Mucosa of rectum (tissue), 2 donors: ENCODE measurements at regions not wholly inside any gene's neighbourhood (a gene's known extent, or its start where the extent isn't known, plus 50 kb on each side); places are given as distances from the start of the nearest gene placed in this dataset.

Experiments
- H3K27ac ChIP-seq, 2 donors: one replicate each; pipeline ENCODE4 v1.7.0; 2013; ENCODE audit warnings: inconsistent platforms in 2 of 2, low read depth in 2 of 2, low read length in 2 of 2
- H3K27me3 ChIP-seq, 2 donors: one replicate each; pipeline ENCODE4 v1.7.0; 2013; ENCODE audit warnings: low read length in 2 of 2; ENCODE audit not compliant: control insufficient read depth in 2 of 2, insufficient read depth in 2 of 2
- H3K36me3 ChIP-seq, 2 donors: one replicate each; pipeline ENCODE4 v1.7.0; 2013; ENCODE audit warnings: low read length in 2 of 2; ENCODE audit not compliant: control insufficient read depth in 2 of 2, insufficient read depth in 2 of 2
- H3K4me1 ChIP-seq, 2 donors: one replicate each; pipeline ENCODE4 v1.7.0; 2013; ENCODE audit warnings: low read length in 2 of 2, mild to moderate bottlenecking in 1 of 2; ENCODE audit not compliant: control insufficient read depth in 2 of 2, insufficient read depth in 2 of 2
- H3K4me3 ChIP-seq, 2 donors: one replicate each; pipeline ENCODE4 v1.7.0; 2013; ENCODE audit warnings: low read length in 2 of 2
- H3K9ac ChIP-seq, 2 donors: one replicate each; pipeline ENCODE4 v1.7.0; 2013; ENCODE audit warnings: low read length in 2 of 2, low read depth in 1 of 2, mild to moderate bottlenecking in 1 of 2
- H3K9me3 ChIP-seq, 2 donors: one replicate each; pipeline ENCODE4 v1.7.0; 2013; ENCODE audit warnings: low read length in 2 of 2; ENCODE audit not compliant: control insufficient read depth in 2 of 2
- donor health status: healthy.
- donor health status: Normal muscosa, but diverticular disease.

DNA sequence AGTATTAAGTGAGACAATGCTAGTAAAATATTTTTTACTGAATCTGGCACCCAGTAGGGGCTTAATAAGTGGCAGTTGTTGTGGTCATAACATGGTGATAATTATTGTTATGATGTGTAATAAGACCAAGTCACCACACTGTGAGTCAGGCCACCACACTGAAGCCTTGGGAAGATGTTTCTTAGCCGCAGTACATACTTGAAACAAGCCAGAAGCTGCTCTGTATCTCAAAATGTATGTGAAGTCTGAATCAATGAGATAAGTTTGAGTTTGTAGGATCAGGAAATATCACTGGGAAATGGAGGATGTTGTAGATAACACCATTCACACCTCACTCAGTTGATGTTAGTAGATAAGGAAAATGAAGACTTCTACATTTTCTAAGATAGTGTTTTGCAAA lies 51.3 kb upstream of the PTPN3 start:
- H3K36me3 ChIP-seq, result no peaks in the 10 kb centered on the region
- no peak overlapping the region for H3K27ac ChIP-seq
- H3K9ac ChIP-seq, result no peak overlapping the region
- no peaks in the 10 kb centered on the region for H3K27me3 ChIP-seq
- H3K9me3 ChIP-seq, result no peaks in the 10 kb centered on the region
- H3K4me1 ChIP-seq, result no peaks in the 10 kb centered on the region
- H3K4me3 ChIP-seq, result no peak overlapping the region

DNA sequence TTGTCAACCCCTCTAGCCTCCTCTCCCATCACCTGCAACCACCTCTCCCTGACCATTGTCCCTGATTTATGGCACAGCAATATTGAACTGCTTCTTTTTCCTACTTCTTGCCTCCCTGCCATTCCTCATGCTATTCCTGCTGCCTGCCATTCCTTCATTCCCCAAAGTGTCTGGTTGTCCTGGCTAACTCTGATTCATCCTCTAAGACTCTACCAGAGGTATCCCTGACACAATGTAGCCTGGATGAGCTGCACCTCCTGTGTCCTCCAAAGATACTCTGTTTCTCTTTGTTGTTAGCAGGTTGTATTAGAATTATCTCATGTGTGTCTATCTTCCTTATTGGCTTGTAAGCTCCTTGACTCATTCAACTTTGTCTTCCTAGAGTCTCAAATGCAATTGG lies 53.5 kb upstream of the PTPN3 start:
- Histone ChIP-seq H3K27ac (no peak overlapping the region), H3K36me3 (no peaks in the 10 kb centered on the region), H3K9me3 (no peaks in the 10 kb centered on the region), H3K4me1 (no peaks in the 10 kb centered on the region), H3K4me3 (no peak overlapping the region), H3K27me3 (no peaks in the 10 kb centered on the region), H3K9ac (no peak overlapping the region)

DNA sequence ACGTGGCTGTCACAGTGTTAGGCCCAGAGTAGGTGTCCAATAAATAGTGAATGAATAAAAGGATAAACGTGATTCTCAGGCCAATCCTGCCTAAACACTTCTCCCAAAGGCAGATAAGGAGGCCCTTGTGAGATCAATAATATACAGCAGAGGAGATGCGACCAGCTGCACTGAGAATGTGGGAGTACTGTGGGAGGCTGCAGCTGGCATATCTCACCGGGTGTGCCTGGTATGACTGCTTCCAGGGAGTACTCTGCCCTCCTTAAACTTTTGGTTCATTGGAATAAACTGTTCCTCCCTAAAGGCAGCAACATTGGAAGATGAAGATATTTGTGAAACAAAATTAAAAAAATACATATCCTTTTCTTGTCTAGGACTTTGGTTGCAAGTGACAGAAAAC lies 57.1 kb upstream of the PTPN3 start:
- Histone ChIP-seq H3K9ac (no peak overlapping the region), H3K9me3 (no peaks in the 10 kb centered on the region), H3K36me3 (no peaks in the 10 kb centered on the region), H3K4me1 (no peaks in the 10 kb centered on the region), H3K27me3 (no peaks in the 10 kb centered on the region), H3K4me3 (no peak overlapping the region), H3K27ac (no peak overlapping the region)

DNA sequence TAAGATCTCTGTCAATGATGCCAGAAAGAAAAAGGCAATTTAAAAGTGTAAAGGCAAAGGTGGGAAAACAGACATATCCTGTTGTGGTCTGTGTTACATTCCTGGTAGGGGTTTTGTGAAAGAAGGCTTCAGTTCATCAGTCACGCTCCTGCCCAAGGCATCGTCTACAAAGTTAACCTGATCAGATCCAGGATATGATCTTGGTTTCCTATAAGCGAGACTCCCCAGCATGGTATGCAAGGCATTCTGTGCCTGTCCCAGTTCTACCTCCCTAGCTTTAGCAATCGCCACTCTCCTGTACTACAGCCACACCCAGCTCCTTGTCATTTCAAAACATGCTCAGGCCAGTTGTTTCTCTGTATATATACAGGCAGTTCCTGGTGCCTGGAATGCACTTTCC lies 58.0 kb upstream of the PTPN3 start:
- Histone ChIP-seq H3K27ac (no peak overlapping the region), H3K9ac (no peak overlapping the region), H3K9me3 (no peaks in the 10 kb centered on the region), H3K36me3 (no peaks in the 10 kb centered on the region), H3K4me1 (no peaks in the 10 kb centered on the region), H3K4me3 (no peak overlapping the region), H3K27me3 (no peaks in the 10 kb centered on the region)

DNA sequence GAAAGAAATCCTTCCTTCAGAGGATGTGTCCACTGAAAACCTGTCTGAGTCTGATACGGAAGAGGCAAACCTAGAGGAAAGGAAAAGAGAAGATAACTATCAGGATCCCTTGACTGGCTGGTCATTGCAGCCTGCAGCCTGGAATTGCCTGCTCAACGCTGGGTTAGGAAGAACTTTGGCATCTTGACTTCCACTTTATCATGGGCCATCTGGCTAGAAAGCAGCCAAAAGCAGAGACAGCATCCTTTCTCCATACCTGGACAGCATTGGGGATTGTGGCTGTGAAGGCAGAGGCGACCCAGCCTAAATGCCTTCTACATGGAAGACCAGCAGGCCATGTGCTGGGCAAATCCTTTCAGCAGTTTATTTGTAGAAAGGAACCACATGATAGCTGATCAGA lies 58.7 kb upstream of the PTPN3 start:
- H3K9ac ChIP-seq, result no peak overlapping the region
- no peaks in the 10 kb centered on the region for H3K36me3 ChIP-seq
- no peaks in the 10 kb centered on the region for H3K9me3 ChIP-seq
- H3K27ac ChIP-seq, result no peak overlapping the region
- H3K4me3 ChIP-seq, result no peak overlapping the region
- no peaks in the 10 kb centered on the region for H3K4me1 ChIP-seq
- no peaks in the 10 kb centered on the region for H3K27me3 ChIP-seq

DNA sequence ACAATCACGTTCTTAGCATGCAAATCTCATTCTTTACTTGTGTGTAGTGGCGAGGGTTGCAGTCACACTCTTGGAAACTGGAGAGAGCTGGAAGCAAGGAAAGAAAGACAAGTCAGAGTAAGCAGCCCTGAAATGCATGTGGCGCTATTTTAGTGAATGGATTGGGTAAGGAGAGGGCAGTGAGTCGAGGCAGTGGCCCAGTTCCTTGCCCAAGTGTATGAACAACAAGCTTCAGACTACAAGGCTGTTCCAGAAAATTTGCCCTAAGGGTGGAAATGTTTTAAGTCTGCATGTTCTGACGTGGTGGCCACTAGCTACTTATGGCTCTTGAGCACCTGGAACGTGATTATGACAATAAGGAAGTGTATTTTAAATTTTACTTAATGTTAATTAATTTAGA lies 59.4 kb upstream of the PTPN3 start:
- no peaks in the 10 kb centered on the region for H3K9me3 ChIP-seq
- H3K27ac ChIP-seq, result no peak overlapping the region
- H3K36me3 ChIP-seq, result no peaks in the 10 kb centered on the region

DNA sequence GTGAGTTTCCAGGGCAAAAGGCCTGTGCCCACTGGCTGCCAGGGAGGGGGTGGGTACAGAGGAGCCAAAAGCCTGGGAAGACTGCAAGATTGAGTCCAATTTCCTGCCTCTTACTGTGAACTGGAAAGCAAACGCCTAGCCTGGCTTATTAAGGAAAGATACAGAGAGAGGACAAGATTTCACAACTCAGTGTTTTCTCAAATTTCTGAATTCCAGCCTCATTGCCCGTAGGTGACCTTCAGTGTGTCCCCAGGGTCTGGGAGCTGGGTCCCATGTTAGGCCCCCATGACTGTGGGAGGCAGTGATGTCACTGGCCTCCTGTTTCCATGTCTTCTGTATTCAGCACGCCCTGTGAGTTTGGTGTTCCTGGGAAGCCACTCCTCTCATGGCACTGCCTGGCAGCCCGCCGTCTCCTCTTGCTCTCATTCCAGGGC lies 60.6 kb upstream of the PTPN3 start:
- no peaks in the 10 kb centered on the region for H3K36me3 ChIP-seq
- H3K27ac ChIP-seq, result no peak overlapping the region
- no peak overlapping the region for H3K4me3 ChIP-seq
- H3K4me1 ChIP-seq, result no peaks in the 10 kb centered on the region
- no peaks in the 10 kb centered on the region for H3K9me3 ChIP-seq
- H3K9ac ChIP-seq, result no peak overlapping the region
- H3K27me3 ChIP-seq, result no peaks in the 10 kb centered on the region

More for the DNA sequence above, 59.4 kb upstream of the PTPN3 start:
- Histone ChIP-seq H3K9ac (no peak overlapping the region), H3K27me3 (no peaks in the 10 kb centered on the region), H3K4me1 (no peaks in the 10 kb centered on the region), H3K4me3 (no peak overlapping the region)

GRCh38 chr9:109560470-109561132 lies 62.5 kb upstream of the PTPN3 start:
- Histone ChIP-seq H3K4me1 (no peaks in the 10 kb centered on the region), H3K9ac (no peak overlapping the region)

GRCh38 chr9:109561137-109561536 lies 63.0 kb upstream of the PTPN3 start:
- no peaks in the 10 kb centered on the region for H3K9me3 ChIP-seq
- H3K4me3 ChIP-seq, result no peak overlapping the region
- H3K4me1 ChIP-seq, result no peaks in the 10 kb centered on the region
- H3K36me3 ChIP-seq, result no peaks in the 10 kb centered on the region
- no peak overlapping the region for H3K9ac ChIP-seq
- H3K27ac ChIP-seq, result no peak overlapping the region
- no peaks in the 10 kb centered on the region for H3K27me3 ChIP-seq

More at GRCh38 chr9:109560470-109561132, 62.5 kb upstream of the PTPN3 start:
- Histone ChIP-seq H3K9me3 (no peaks in the 10 kb centered on the region), H3K36me3 (no peaks in the 10 kb centered on the region), H3K27me3 (no peaks in the 10 kb centered on the region), H3K27ac (no peak overlapping the region), H3K4me3 (no peak overlapping the region)

DNA sequence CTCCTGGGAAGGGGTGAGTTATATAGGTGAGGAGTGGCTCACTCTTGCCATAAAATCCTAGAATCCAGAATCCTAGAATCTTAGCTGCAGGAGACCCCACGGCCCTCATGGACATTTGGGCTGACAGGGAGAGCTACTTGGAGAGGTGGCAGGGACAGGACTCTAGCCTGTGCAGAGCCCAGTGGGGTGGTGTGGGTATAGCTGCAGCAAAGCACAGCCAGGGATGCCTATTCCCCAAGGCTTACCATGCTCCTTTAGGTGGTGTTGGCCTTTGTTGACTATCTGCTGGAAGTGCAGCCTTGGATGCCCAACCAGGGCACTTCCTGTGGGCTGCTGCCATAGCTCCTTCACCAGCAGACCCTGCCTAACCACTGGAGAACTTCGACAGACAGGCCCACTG lies 70.0 kb upstream of the PTPN3 start:
- no peaks in the 10 kb centered on the region for H3K4me1 ChIP-seq
- no peaks in the 10 kb centered on the region for H3K9me3 ChIP-seq
- H3K27me3 ChIP-seq, result peaks cover 0 to 3% of the 10 kb centered on the region in 2 donors
- no peak overlapping the region for H3K9ac ChIP-seq
- no peaks in the 10 kb centered on the region for H3K36me3 ChIP-seq
- H3K27ac ChIP-seq, result no peak overlapping the region
- no peak overlapping the region for H3K4me3 ChIP-seq
